ENCODE measurements at regions not wholly inside any gene's neighbourhood (a gene's known extent, or its start where the extent isn't known, plus 50 kb on each side); places are given as distances from the start of the nearest gene placed in this dataset.

DNA sequence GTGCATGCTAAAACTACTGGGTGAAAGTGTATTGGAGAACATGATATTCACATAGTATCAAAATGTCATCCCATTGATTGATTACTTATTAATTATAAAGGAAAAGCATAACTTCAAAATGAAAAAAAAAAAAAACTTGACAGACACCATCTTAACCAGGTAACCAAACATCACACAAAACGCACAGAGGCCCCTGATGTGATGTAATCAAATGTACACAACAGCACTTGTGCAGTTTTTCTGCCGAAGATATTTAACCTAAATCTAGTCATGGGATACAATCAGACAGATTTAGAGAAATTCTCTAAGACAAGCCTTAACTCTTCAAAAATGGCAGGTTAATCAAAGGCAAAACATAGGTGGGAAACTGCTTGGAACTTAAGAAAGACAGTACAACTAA, 102.0 kb upstream of the TENT5A start:
- Histone ChIP-seq H3K4me1 (no peaks in the 10 kb centered on the region), H3K27ac (no peak overlapping the region), H3K27me3 (no peaks in the 10 kb centered on the region), H3K36me3 (no peaks in the 10 kb centered on the region), H3K4me3 (no peak overlapping the region), H3K9me3 (no peaks in the 10 kb centered on the region)
- ATAC-seq (ENCODE audit: low FRiP score in 2 of 2) (no peak), DNase-seq (no peak)
- WGBS, 2 donors: 59 to 72% methylated on average over 2 of the region's 2 CpGs
- no peak for TF ChIP-seq EP300 (IDR thresholded peaks at IDR 0.05)
- TF ChIP-seq POLR2A (IDR thresholded peaks at IDR 0.05): no peak
- no peak for TF ChIP-seq POLR2AphosphoS5 (IDR thresholded peaks at IDR 0.05)
- TF ChIP-seq, protein P1, sequence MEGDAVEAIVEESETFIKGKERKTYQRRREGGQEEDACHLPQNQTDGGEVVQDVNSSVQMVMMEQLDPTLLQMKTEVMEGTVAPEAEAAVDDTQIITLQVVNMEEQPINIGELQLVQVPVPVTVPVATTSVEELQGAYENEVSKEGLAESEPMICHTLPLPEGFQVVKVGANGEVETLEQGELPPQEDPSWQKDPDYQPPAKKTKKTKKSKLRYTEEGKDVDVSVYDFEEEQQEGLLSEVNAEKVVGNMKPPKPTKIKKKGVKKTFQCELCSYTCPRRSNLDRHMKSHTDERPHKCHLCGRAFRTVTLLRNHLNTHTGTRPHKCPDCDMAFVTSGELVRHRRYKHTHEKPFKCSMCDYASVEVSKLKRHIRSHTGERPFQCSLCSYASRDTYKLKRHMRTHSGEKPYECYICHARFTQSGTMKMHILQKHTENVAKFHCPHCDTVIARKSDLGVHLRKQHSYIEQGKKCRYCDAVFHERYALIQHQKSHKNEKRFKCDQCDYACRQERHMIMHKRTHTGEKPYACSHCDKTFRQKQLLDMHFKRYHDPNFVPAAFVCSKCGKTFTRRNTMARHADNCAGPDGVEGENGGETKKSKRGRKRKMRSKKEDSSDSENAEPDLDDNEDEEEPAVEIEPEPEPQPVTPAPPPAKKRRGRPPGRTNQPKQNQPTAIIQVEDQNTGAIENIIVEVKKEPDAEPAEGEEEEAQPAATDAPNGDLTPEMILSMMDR (IDR thresholded peaks at IDR 0.05): no peak

DNA sequence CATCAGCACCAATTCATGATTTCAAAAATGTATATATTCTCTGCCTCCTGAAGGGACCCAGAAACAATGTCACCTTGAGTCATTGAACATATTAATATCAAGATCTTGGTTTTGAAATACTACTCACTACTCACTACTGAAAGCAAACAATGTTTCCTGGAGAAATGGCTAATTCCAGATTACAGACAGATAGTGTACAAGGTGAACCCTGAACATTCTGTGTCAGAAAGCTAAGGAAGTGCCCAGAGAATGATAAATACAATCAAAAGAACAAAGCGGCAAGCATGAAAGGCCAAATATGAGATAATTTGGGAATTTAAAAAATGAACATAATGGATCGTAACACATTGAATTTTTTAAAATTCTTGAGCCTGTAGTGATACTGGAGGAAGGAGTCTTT, 101.5 kb upstream of the TENT5A start:
- TF ChIP-seq, protein P1 (IDR thresholded peaks at IDR 0.05): no peak
- no peak for TF ChIP-seq POLR2AphosphoS5 (IDR thresholded peaks at IDR 0.05)
- no peak for TF ChIP-seq POLR2A (IDR thresholded peaks at IDR 0.05)
- TF ChIP-seq EP300 (IDR thresholded peaks at IDR 0.05): no peak
- Histone ChIP-seq H3K27me3 (no peaks in the 10 kb centered on the region), H3K9me3 (no peaks in the 10 kb centered on the region), H3K4me3 (no peak overlapping the region), H3K4me1 (no peaks in the 10 kb centered on the region), H3K27ac (no peak overlapping the region), H3K36me3 (no peaks in the 10 kb centered on the region)
- ATAC-seq (ENCODE audit: low FRiP score in 2 of 2) (no peak), DNase-seq (no peak)
- 82% methylated on average over 2 of the region's 2 CpGs for WGBS, 2 donors

DNA sequence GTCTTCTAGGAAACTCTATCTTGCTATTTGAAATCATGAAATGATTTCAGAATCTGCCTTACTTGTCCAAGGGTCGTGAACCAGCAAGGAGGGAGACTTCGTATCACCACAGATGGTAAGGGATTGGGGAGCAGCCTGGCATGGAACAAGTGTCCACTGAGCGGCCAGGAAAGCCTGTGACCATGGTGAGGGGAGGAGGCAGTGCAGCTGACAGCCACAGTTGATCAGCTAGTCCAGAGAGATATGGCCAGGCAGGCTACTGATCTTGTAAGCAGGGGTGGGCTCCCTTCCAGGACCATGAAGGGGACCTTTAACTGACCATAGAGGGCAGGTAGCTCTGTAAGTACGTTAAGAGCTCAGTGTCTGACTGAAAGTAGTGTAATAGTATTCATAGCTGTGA, 96.8 kb upstream of the TENT5A start:
- Histone ChIP-seq H3K4me3 (no peak overlapping the region), H3K4me1 (no peaks in the 10 kb centered on the region), H3K27me3 (no peaks in the 10 kb centered on the region), H3K9me3 (no peaks in the 10 kb centered on the region), H3K36me3 (no peaks in the 10 kb centered on the region), H3K27ac (no peak overlapping the region)
- DNase-seq: no peak
- TF ChIP-seq, protein P1 (IDR thresholded peaks at IDR 0.05): no peak
- TF ChIP-seq POLR2AphosphoS5 (IDR thresholded peaks at IDR 0.05) (no peak), EP300 (IDR thresholded peaks at IDR 0.05) (no peak)
- ATAC-seq (ENCODE audit: low FRiP score in 2 of 2): no peak
- 78 to 79% methylated on average over 4 of the region's 4 CpGs for WGBS, 2 donors

DNA sequence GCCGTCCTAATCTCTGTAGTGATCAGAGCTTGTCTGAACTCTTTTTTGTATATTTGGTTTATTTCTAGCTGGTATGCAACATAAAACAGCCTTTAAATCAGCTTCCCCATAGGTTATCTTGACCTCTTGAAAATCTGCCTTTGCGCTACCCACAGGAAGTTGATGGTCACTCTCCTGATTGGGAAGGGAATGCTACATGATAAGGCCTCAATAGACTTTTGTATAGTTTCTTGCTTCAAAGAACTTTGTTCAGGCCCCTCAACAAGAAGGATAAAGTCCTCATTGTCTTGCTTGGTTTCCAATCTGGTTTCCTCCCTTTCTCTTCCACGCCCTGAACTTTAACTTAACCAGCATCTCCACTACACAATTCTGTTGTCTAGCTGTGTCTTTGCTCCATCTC, 95.4 kb upstream of the TENT5A start:
- Histone ChIP-seq H3K4me3 (no peak overlapping the region), H3K9me3 (no peaks in the 10 kb centered on the region), H3K36me3 (no peaks in the 10 kb centered on the region), H3K4me1 (no peaks in the 10 kb centered on the region), H3K27me3 (no peaks in the 10 kb centered on the region), H3K27ac (no peak overlapping the region)
- TF ChIP-seq POLR2AphosphoS5 (IDR thresholded peaks at IDR 0.05) (no peak), EP300 (IDR thresholded peaks at IDR 0.05) (no peak), POLR2A (IDR thresholded peaks at IDR 0.05) (no peak)
- TF ChIP-seq, protein P1 (IDR thresholded peaks at IDR 0.05): no peak
- ATAC-seq (ENCODE audit: low FRiP score in 2 of 2) (no peak), DNase-seq (no peak)
- WGBS, 2 donors: 88 to 89% methylated on average over 3 of the region's 3 CpGs

DNA sequence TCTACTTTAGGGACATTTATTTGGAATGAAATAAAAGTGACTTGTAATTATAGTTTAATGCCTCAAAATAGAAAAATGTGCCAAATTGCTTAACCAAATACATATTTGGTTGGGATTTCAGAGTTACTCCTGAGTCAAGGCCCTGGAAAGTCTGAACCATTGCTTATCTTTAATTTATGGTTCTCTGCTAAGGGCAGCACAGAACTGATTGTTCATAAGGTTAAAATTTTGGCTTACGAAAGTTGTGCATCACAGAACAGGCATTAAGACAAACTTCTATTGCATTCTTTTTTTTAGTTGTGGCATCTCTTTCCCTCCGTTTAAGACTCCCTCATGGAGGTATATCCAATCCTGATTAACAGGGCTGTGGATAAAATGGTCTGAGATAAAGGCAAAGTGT, 92.2 kb upstream of the TENT5A start:
- H3K27ac ChIP-seq: no peak overlapping the region
- no peaks in the 10 kb centered on the region for H3K9me3 ChIP-seq
- H3K27me3 ChIP-seq: no peaks in the 10 kb centered on the region
- no peak for TF ChIP-seq POLR2A (IDR thresholded peaks at IDR 0.05)
- TF ChIP-seq, protein P1 (IDR thresholded peaks at IDR 0.05): no peak
- TF ChIP-seq POLR2AphosphoS5 (IDR thresholded peaks at IDR 0.05): no peak
- TF ChIP-seq EP300 (IDR thresholded peaks at IDR 0.05): no peak
- no peaks in the 10 kb centered on the region for H3K36me3 ChIP-seq
- whole genome bisulfite sequencing, 2 donors: 86 to 91% methylated on average over 2 of the region's 2 CpGs
- no peak for DNase-seq
- no peak overlapping the region for H3K4me3 ChIP-seq
- ATAC-seq (ENCODE audit: low FRiP score in 2 of 2): peak in 1 of 2 donors; percentile 32
- no peaks in the 10 kb centered on the region for H3K4me1 ChIP-seq

All from upper lobe of left lung (tissue), 6 donors.